NT2/D1 (cell line): ENCODE measurements at regions not wholly inside any gene's neighbourhood (a gene's known extent, or its start where the extent isn't known, plus 50 kb on each side); places are given as distances from the start of the nearest gene placed in this dataset.

ENCODE experiments used
- SUZ12 ChIP-seq: IDR thresholded peaks from 2 replicates; pipeline ENCODE4 v1.6.1; 2011; ENCODE audit not compliant: insufficient read length, insufficient read depth; ENCODE audit errors: extremely low read depth
- YY1 ChIP-seq: IDR thresholded peaks from 2 replicates; pipeline ENCODE4 v1.6.1; 2011; ENCODE audit not compliant: insufficient read length, insufficient read depth

DNA sequence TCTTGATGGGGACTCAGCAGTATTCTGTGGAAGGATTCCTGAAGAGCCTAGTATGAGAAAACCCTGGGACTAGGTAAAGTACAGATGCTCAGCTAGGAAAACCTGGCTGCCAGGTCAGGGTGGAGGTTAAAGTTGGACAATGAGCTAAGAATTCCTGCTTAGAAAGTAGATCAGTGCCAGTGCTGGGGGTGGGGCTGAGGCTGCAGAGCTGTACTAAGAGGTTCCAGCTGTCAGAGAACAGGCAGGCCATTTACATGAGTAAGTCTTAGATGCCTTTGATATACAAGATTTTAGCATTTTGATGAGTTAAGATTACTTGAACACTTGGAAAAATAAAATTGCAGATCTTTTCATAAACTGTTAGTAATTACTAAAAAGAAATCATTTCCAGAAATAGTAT, 332.3 kb upstream of the NUDT12 start:
- no peak for TF ChIP-seq YY1
- TF ChIP-seq SUZ12: no peak
